ENCODE measurements at regions not wholly inside any gene's neighbourhood (a gene's known extent, or its start where the extent isn't known, plus 50 kb on each side); places are given as distances from the start of the nearest gene placed in this dataset.

GRCh38 chr10:107880185-107880584 is 715.7 kb upstream of the SORCS1 start:
- no peak for TF ChIP-seq CTCF (IDR thresholded peaks at IDR 0.05; ENCODE audit: insufficient read depth, low read length, poor library complexity, severe bottlenecking)
- no peaks in the 10 kb centered on the region for H3K36me3 ChIP-seq (ENCODE audit: control insufficient read depth, insufficient read depth, low read length)
- no peak overlapping the region for H3K4me3 ChIP-seq (ENCODE audit: low read depth, low read length)
- H3K27me3 ChIP-seq (ENCODE audit: control insufficient read depth, insufficient read depth, low read length): no peaks in the 10 kb centered on the region
- no peak for DNase-seq (ENCODE audit: low read depth)

GRCh38 chr10:107873007-107873406 is 708.5 kb upstream of the SORCS1 start:
- TF ChIP-seq CTCF (IDR thresholded peaks at IDR 0.05; ENCODE audit: insufficient read depth, low read length, poor library complexity, severe bottlenecking): no peak
- Histone ChIP-seq H3K4me3 (ENCODE audit: low read depth, low read length) (no peak overlapping the region), H3K27me3 (ENCODE audit: control insufficient read depth, insufficient read depth, low read length) (no peaks in the 10 kb centered on the region), H3K36me3 (ENCODE audit: control insufficient read depth, insufficient read depth, low read length) (no peaks in the 10 kb centered on the region)
- DNase-seq (ENCODE audit: low read depth): no peak

- no peak for DNase-seq (ENCODE audit: low read depth)
- H3K36me3 ChIP-seq (ENCODE audit: control insufficient read depth, insufficient read depth, low read length): no peaks in the 10 kb centered on the region
- no peaks in the 10 kb centered on the region for H3K27me3 ChIP-seq (ENCODE audit: control insufficient read depth, insufficient read depth, low read length)
- no peak for TF ChIP-seq CTCF (IDR thresholded peaks at IDR 0.05; ENCODE audit: insufficient read depth, low read length, poor library complexity, severe bottlenecking)
- no peak overlapping the region for H3K4me3 ChIP-seq (ENCODE audit: low read depth, low read length)
These were observed 701.2 kb upstream of the SORCS1 start for GRCh38 chr10:107865691-107866090.

GRCh38 chr10:107859065-107859464 is 694.6 kb upstream of the SORCS1 start:
- DNase-seq (ENCODE audit: low read depth): no peak
- H3K36me3 ChIP-seq (ENCODE audit: control insufficient read depth, insufficient read depth, low read length): no peaks in the 10 kb centered on the region
- TF ChIP-seq CTCF (IDR thresholded peaks at IDR 0.05; ENCODE audit: insufficient read depth, low read length, poor library complexity, severe bottlenecking): no peak
- no peak overlapping the region for H3K4me3 ChIP-seq (ENCODE audit: low read depth, low read length)
- no peaks in the 10 kb centered on the region for H3K27me3 ChIP-seq (ENCODE audit: control insufficient read depth, insufficient read depth, low read length)

GRCh38 chr10:107856047-107856315 is 691.5 kb upstream of the SORCS1 start:
- DNase-seq (ENCODE audit: low read depth): no peak
- H3K27me3 ChIP-seq (ENCODE audit: control insufficient read depth, insufficient read depth, low read length): no peaks in the 10 kb centered on the region
- TF ChIP-seq CTCF (IDR thresholded peaks at IDR 0.05; ENCODE audit: insufficient read depth, low read length, poor library complexity, severe bottlenecking): no peak
- no peaks in the 10 kb centered on the region for H3K36me3 ChIP-seq (ENCODE audit: control insufficient read depth, insufficient read depth, low read length)
- no peak overlapping the region for H3K4me3 ChIP-seq (ENCODE audit: low read depth, low read length)

- Histone ChIP-seq H3K4me3 (ENCODE audit: low read depth, low read length) (no peak overlapping the region), H3K36me3 (ENCODE audit: control insufficient read depth, insufficient read depth, low read length) (no peaks in the 10 kb centered on the region), H3K27me3 (ENCODE audit: control insufficient read depth, insufficient read depth, low read length) (no peaks in the 10 kb centered on the region)
- TF ChIP-seq CTCF (IDR thresholded peaks at IDR 0.05; ENCODE audit: insufficient read depth, low read length, poor library complexity, severe bottlenecking): no peak
- DNase-seq (ENCODE audit: low read depth): no peak
These were observed 691.0 kb upstream of the SORCS1 start for GRCh38 chr10:107855301-107856046.
